GM19025 (cell line): ENCODE measurements at regions not wholly inside any gene's neighbourhood (a gene's known extent, or its start where the extent isn't known, plus 50 kb on each side); places are given as distances from the start of the nearest gene placed in this dataset.
"Not testable (repeated sequence)": the region's sequence is repeated elsewhere in the genome, so short reads cannot be mapped to it uniquely, and the experiment has no call there.

Experiments
- ATAC-seq: cut with Tn5 transposase; IDR thresholded peaks from one replicate; pipeline ENCODE4 v1.9.1; 2021; ENCODE audit warnings: mild to moderate bottlenecking, low read depth, moderate library complexity; ENCODE audit not compliant: unreplicated experiment

DNA sequence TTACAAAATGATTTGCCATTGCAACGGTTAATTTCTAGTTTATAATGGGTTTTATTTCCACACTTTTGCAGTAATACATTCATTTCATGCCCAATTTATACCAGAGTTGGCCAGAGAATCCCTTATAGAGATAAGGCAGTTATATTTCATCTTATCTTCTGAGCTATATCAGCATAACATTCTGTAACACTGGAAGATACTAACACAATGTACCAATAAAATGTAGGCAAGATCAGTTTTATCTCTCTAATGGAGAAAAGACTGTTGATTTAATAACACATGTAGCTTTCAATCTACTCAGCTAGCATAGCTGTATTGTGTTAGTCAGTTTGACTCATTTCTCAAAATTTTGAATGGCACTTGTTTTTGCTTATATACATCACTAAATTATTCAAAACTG is 738.6 kb downstream of the TRAM1L1 start:
- no peak for ATAC-seq

DNA sequence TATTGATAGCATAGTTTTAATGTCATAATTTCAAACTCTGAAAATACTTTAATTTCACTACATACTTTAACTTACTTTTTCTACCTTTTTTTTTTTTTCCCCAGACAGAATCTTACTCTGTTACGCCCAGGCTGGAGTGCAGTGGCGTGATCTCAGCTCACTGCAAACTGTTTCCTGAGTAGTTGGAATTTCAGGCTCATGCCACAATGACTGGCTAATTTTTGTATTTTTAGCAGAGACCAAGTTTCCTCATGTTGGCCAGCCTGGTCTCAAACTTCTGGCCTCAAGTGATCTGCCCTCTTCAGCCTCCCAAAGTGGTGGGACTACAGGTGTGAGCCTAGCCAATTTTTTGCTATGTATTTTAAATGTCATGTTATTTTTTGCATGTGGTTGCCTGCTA is 741.6 kb downstream of the TRAM1L1 start:
- no peak for ATAC-seq

- ATAC-seq = no peak
Measured at GRCh38 chr4:116342143-116342542, 743.2 kb downstream of the TRAM1L1 start.

- no peak for ATAC-seq
Measured at GRCh38 chr4:116332508-116332907, 752.9 kb downstream of the TRAM1L1 start.

GRCh38 chr4:116328261-116328860 is 757.0 kb downstream of the TRAM1L1 start:
- ATAC-seq = no peak

DNA sequence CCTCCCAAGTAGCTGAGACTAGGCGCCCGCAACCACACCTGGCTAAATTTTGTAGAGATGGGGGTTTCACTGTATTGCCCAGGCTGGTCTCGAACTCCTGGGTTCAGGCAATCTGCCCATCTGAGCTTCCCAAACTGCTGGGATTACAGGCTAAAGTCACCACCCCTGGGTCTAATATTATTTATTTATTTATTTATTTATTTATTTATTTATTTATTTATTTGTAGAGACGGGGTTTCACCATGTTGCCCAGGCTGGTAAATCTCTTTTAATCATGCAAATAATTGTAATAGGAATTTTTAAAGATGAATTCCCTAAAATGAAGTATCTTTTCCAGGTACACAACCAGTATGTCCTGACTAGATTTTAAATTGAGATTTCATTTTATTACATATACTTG is 761.8 kb downstream of the TRAM1L1 start:
- ATAC-seq = no peak

GRCh38 chr4:116321471-116321870 is 763.9 kb downstream of the TRAM1L1 start:
- ATAC-seq = no peak

DNA sequence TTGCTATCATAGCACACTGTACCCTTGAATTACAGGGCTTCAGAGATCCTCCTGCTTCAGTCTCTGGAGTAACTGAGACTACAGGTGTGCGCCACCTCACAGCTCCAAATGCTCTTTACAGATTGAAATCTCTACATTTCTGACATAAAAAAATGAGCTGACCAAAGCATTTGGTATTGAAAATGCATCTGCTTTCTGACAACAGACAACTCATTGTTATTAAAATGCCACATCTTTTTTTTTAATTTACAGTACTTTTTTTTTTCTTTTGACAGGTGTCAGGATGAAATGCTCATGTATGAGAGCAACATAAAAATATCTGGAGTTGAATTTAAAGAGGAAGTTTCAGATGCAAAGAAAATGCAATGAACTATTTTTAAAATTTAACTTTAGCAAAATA is 764.5 kb downstream of the TRAM1L1 start:
- ATAC-seq = no peak

DNA sequence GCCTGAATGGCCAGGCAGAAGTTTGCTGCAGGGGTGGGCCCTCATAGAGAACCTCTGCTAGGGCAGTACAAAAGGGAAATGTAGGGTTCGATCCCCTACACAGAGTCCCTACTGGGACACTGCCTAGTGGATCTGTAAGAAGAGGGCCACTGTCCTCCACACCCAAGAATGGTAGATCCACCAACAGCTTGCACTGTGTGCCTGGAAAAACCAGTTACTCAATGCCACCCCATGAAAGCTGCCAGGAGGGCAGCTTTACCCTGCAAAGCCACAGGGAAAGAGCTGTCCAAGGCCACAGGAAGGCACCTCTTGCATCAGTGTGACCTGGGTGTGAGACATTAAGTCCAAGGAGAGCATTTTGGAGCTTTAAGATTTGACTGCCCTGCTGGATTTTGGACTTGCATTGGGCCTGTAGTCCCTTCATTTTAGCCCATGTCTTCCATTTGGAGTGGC is 781.6 kb downstream of the TRAM1L1 start:
- ATAC-seq = no peak

DNA sequence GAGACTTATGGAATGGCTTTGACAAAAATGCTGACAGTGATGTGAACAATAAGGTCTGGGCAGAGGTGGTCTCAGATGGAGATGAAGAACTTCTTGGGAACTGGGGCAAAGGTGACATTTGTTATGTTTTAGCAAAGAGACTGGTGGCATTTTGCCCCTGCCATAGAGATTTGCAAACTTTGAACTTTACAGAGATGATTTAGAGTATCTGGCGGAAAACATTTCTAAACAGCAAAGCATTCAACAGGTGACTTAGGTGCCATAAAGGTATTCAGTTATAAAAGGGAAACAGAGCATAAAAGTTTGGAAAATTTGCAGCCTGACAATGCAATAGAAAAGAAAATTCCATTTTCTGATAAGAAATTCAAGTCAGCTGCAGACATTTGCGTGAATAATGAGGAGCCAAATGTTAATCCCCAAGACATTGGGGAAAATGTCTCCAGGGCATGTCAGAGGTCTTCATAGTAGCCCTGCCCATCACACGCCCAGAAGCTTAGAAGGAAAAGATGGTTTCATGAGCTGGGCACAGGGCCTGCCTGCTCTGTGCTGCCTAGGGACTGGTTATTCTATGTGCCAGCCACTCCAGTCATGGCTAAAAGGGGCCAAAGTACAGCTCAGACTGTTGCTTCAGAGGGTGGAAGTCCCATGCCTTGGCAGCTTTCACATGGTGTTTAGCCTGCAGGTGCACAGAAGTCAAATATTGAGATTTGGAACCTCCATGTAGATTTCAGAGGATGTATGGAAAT is 782.2 kb downstream of the TRAM1L1 start:
- no peak for ATAC-seq

- ATAC-seq = no peak
Measured at GRCh38 chr4:116275006-116275405, 810.4 kb downstream of the TRAM1L1 start.

DNA sequence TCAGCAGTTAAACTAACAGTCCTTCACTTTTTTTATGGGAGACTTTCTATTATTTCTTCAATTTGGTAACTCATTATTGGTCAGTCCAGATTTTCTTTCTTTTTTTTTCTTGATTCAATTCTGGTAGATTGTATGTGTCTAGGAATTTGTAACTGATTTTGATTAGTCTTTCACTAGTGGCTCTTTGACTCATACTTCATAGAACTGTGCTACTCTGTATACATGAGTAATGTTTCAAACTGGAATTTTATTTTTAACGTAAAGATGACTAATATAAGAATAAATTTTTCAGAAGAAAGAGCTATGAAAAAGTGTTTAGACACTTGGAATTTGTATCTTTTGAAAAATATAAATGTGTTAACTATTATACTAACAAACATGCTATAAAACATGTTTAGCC is 813.0 kb downstream of the TRAM1L1 start:
- no peak for ATAC-seq

- ATAC-seq = not testable (repeated sequence)
Measured at GRCh38 chr4:116260931-116261330, 824.4 kb downstream of the TRAM1L1 start.

DNA sequence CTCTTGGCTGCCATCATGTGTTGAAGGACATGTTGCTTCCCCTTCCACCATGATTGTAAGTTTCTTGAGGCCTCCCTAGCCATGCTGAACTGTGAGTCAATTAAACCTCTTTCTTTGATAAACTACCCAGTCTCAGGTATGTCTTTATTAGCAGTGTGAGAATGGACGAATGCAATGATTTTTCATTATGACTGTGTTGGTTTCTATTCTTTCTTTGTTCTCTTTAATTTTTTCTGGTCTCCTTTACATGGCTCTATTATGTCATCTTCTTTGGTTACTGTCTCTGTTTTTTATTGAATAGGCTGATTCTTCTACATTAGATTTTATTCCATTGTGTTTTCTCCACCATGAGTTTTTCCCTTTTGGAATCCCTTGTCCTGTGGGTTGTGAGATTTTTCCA is 840.6 kb downstream of the TRAM1L1 start:
- no peak for ATAC-seq

- ATAC-seq = no peak
Measured at GRCh38 chr4:116243431-116243830, 841.9 kb downstream of the TRAM1L1 start.

- no peak for ATAC-seq
Measured at GRCh38 chr4:116233971-116234370, 851.4 kb downstream of the TRAM1L1 start.

GRCh38 chr4:116231999-116232398 is 853.4 kb downstream of the TRAM1L1 start:
- not testable (repeated sequence) for ATAC-seq

DNA sequence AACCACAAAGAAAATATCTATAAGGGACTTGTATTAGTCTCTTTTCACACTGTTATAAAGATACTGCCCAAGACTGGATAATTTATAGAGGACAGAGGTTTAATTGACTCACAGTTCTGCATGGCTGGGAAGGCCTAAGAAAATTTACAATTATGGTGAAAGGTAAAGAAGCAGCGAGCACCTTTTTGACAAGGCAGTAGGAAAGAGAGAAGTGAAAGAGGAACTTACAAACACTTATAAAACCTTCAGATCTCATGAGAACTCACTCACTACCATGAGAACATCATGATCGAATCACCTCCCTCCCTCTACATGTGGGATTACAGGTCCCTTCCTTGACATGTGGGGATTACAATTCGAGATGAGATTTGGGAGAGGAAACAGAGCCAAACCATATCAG is 856.0 kb downstream of the TRAM1L1 start:
- ATAC-seq = no peak

DNA sequence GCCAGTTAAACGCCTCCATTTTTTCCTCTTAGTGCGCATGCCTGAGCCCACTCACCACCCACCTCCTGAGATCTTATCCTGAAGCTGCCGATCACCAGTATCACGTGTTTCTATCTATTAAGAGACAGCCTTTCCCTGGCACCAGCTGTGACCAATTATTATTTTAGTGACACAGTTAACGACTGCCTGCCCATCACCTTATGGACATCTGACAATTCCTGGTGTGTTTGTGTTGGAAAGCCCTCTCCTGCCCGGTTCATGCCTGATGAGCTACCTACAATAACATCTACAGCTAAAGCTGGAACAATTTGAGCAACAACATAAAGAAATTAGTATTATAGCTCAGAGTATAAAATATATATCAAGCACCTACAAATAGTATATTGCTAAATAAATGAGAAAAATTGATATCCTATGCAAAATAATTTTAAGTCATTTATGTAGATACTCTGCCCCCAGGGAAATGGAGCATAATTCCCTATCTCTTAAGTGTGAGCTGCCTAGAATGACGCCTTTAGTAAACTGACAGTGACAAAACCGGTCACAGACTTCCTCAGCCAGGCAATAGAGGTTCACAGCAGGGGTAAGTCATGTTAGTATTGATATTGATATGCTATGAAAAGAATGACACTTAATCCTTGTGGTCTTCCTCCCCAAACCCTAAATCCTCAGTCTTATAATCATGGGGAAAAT is 862.2 kb downstream of the TRAM1L1 start:
- ATAC-seq = no peak

DNA sequence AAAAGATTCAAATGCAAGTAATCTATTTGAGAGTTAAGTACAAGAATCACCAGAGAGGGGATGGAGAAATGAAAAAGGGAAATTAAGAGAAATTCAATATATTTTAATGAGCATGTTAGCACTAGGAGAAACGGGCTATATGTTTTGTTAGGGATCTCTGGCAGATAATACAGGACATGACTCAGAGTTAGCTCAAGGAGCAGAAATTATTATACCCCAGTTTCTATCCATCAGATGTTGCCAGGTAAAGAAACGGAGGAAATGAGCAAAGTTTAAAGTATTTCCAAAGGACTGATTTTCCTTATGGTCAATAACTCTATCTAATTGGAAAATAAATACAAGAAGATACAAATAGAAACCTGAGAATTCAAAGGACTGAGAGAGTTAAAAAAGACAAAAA is 867.6 kb downstream of the TRAM1L1 start:
- no peak for ATAC-seq

GRCh38 chr4:116215622-116216021 is 869.8 kb downstream of the TRAM1L1 start:
- ATAC-seq = no peak

GRCh38 chr4:116202524-116202923 is 882.9 kb downstream of the TRAM1L1 start:
- no peak for ATAC-seq
